KMS-11 (cell line): ENCODE measurements at regions not wholly inside any gene's neighbourhood (a gene's known extent, or its start where the extent isn't known, plus 50 kb on each side); places are given as distances from the start of the nearest gene placed in this dataset.

ENCODE experiments used
- H2AFZ ChIP-seq: fragments of 200-600 bp; sonication (generic); 2 replicates; pipeline ENCODE4 v1.6.1; 2016; ENCODE audit warnings: antibody characterized with exemption, mixed run types, low read depth
- H3K27ac ChIP-seq: fragments of 200-600 bp; sonication (generic); 2 replicates; pipeline ENCODE4 v1.6.1; 2016; ENCODE audit warnings: mild to moderate bottlenecking, mixed run types
- H3K27me3 ChIP-seq: fragments of 200-600 bp; sonication (generic); 2 replicates; pipeline ENCODE4 v1.6.1; 2017; ENCODE audit warnings: mild to moderate bottlenecking, low read depth, mixed run types, moderate library complexity; ENCODE audit not compliant: insufficient read depth
- H3K36me3 ChIP-seq: fragments of 200-600 bp; sonication (generic); 2 replicates; pipeline ENCODE4 v1.6.1; 2017; ENCODE audit warnings: mild to moderate bottlenecking, mixed run types; ENCODE audit not compliant: insufficient read depth
- H3K4me1 ChIP-seq: fragments of 200-600 bp; sonication (generic); 2 replicates; pipeline ENCODE4 v1.6.1; 2016; ENCODE audit warnings: mild to moderate bottlenecking, low read depth, mixed run types; ENCODE audit not compliant: poor library complexity, severe bottlenecking
- H3K4me2 ChIP-seq: fragments of 200-600 bp; sonication (generic); 2 replicates; pipeline ENCODE4 v1.7.0; 2016; ENCODE audit warnings: mild to moderate bottlenecking, mixed run types
- H3K4me3 ChIP-seq: fragments of 200-600 bp; sonication (generic); IDR thresholded peaks from 2 replicates; pipeline ENCODE4 v1.6.1; 2017; ENCODE audit warnings: low read depth, low read length, mixed read lengths; ENCODE audit not compliant: insufficient read depth
- H3K79me2 ChIP-seq: fragments of 200-600 bp; sonication (generic); 2 replicates; pipeline ENCODE4 v1.6.1; 2016; ENCODE audit warnings: low read depth, mixed run types; ENCODE audit not compliant: insufficient read depth
- H3K9ac ChIP-seq: fragments of 200-600 bp; sonication (generic); 2 replicates; pipeline ENCODE4 v1.6.1; 2016; ENCODE audit warnings: mild to moderate bottlenecking, mixed run types
- H4K20me1 ChIP-seq: fragments of 200-600 bp; sonication (generic); 2 replicates; pipeline ENCODE4 v1.6.1; 2016; ENCODE audit warnings: mild to moderate bottlenecking, mixed run types; ENCODE audit not compliant: insufficient read depth
- CTCF ChIP-seq: fragments of 200-600 bp; sonication (generic); conservative IDR thresholded peaks from 2 replicates; pipeline ENCODE4 v1.6.1; 2017; ENCODE audit warnings: low read depth, mild to moderate bottlenecking, antibody characterized with exemption, low read length, moderate library complexity, mixed read lengths

GRCh38 chr7:53302496-53303246 lies 267.2 kb downstream of the POM121L12 start:
- no peak overlapping the region for H2AFZ ChIP-seq
- no peak for TF ChIP-seq CTCF
- H3K36me3 ChIP-seq, result no peaks in the 10 kb centered on the region
- no peak overlapping the region for H3K4me3 ChIP-seq
- no peaks in the 10 kb centered on the region for H3K27me3 ChIP-seq
- H3K4me2 ChIP-seq, result no peak overlapping the region
- no peaks in the 10 kb centered on the region for H3K4me1 ChIP-seq
- H3K79me2 ChIP-seq, result no peaks in the 10 kb centered on the region
- H4K20me1 ChIP-seq, result no peaks in the 10 kb centered on the region
- no peak overlapping the region for H3K27ac ChIP-seq
- no peak overlapping the region for H3K9ac ChIP-seq

- Histone ChIP-seq H3K27ac (no peak overlapping the region), H3K79me2 (no peaks in the 10 kb centered on the region), H4K20me1 (no peaks in the 10 kb centered on the region), H3K4me2 (no peak overlapping the region), H3K4me3 (no peak overlapping the region), H3K36me3 (no peaks in the 10 kb centered on the region), H3K27me3 (no peaks in the 10 kb centered on the region), H3K4me1 (no peaks in the 10 kb centered on the region), H3K9ac (no peak overlapping the region), H2AFZ (no peak overlapping the region)
- TF ChIP-seq CTCF, result no peak
Observed at GRCh38 chr7:53303781-53304180, 268.3 kb downstream of the POM121L12 start.

- Histone ChIP-seq H3K27ac (no peak overlapping the region), H4K20me1 (no peaks in the 10 kb centered on the region), H3K4me1 (no peaks in the 10 kb centered on the region), H3K4me2 (no peak overlapping the region), H3K4me3 (no peak overlapping the region), H3K9ac (no peak overlapping the region), H3K79me2 (no peaks in the 10 kb centered on the region), H3K27me3 (no peaks in the 10 kb centered on the region), H3K36me3 (no peaks in the 10 kb centered on the region), H2AFZ (no peak overlapping the region)
- TF ChIP-seq CTCF, result no peak
Observed at GRCh38 chr7:53306846-53307245, 271.4 kb downstream of the POM121L12 start.

GRCh38 chr7:53311205-53311604 lies 275.8 kb downstream of the POM121L12 start:
- Histone ChIP-seq H3K27me3 (no peaks in the 10 kb centered on the region), H4K20me1 (no peaks in the 10 kb centered on the region), H3K4me2 (no peak overlapping the region), H2AFZ (no peak overlapping the region), H3K27ac (no peak overlapping the region), H3K4me3 (no peak overlapping the region), H3K36me3 (no peaks in the 10 kb centered on the region), H3K4me1 (no peaks in the 10 kb centered on the region), H3K9ac (no peak overlapping the region), H3K79me2 (no peaks in the 10 kb centered on the region)
- no peak for TF ChIP-seq CTCF
